IMR-90 (cell line): ENCODE measurements at regions not wholly inside any gene's neighbourhood (a gene's known extent, or its start where the extent isn't known, plus 50 kb on each side); places are given as distances from the start of the nearest gene placed in this dataset.

Source experiments
- ATAC-seq: fragments of 200-7000 bp; cut with Tn5 transposase; 2 replicates; pipeline ENCODE4 v1.9.1; 2020; ENCODE audit warnings: low read depth, mild to moderate bottlenecking, moderate library complexity
- BruUV-seq: library from RNA; stranded (reverse); fragments of 400-500 nt; replicated peaks from 2 replicates; lab custom pipeline; 2021; lab: Mats Ljungman, UMichigan
- CTCF ChIA-PET: fragments of 300-600 bp; formaldehyde crosslinking; extraction: SDS; loops from one replicate; lab custom pipeline; 2021; ENCODE audit warnings: antibody characterized with exemption; lab: Yijun Ruan, JAX
- POLR2A ChIA-PET: fragments of 300-600 bp; sonication (Branson Sonifier 250); formaldehyde crosslinking; loops from one replicate; lab custom pipeline; 2022; ENCODE audit warnings: antibody characterized with exemption; ENCODE audit not compliant: unreplicated experiment; lab: Charles Lee
- DNase-seq: peaks from one replicate; pipeline ENCODE4 v3.0.0; 2013
- H2AFZ ChIP-seq: replicated peaks from 2 replicates; pipeline ENCODE3; 2013; ENCODE audit warnings: low read length, mild to moderate bottlenecking; ENCODE audit not compliant: poor library complexity
- H2AK5ac ChIP-seq: 2 replicates; pipeline ENCODE4 v1.6.1; 2013; ENCODE audit warnings: low read depth, low read length, inconsistent platforms
- H2AK9ac ChIP-seq: replicated peaks from 2 replicates; pipeline ENCODE3; 2013; ENCODE audit warnings: mild to moderate bottlenecking, low read depth, low read length, moderate library complexity; ENCODE audit not compliant: poor library complexity
- H2BK120ac ChIP-seq: 2 replicates; pipeline ENCODE4 v1.6.1; 2013; ENCODE audit warnings: low read depth, low read length, inconsistent platforms
- H2BK15ac ChIP-seq: 3 replicates; pipeline ENCODE4 v1.6.1; 2013; ENCODE audit warnings: low read depth, low read length, inconsistent platforms
- H2BK20ac ChIP-seq: 2 replicates; pipeline ENCODE4 v1.6.1; 2013; ENCODE audit warnings: low read depth, mild to moderate bottlenecking, inconsistent platforms, low read length, moderate library complexity
- H2BK5ac ChIP-seq: 2 replicates; pipeline ENCODE4 v1.6.1; 2013; ENCODE audit warnings: mild to moderate bottlenecking, low read depth, low read length, inconsistent platforms; ENCODE audit not compliant: poor library complexity, severe bottlenecking
- H3K14ac ChIP-seq: replicated peaks from 2 replicates; pipeline ENCODE4 v1.6.1; 2013; ENCODE audit warnings: low read depth, low read length, inconsistent platforms
- H3K18ac ChIP-seq: 2 replicates; pipeline ENCODE4 v1.6.1; 2013; ENCODE audit warnings: low read depth, low read length, control low read depth
- H3K23ac ChIP-seq: 2 replicates; pipeline ENCODE4 v1.6.1; 2013; ENCODE audit warnings: low read depth, low read length, inconsistent platforms
- H3K27ac ChIP-seq: 2 replicates; pipeline ENCODE4 v1.5.1; 2013; ENCODE audit warnings: mild to moderate bottlenecking, control low read depth, low read length; ENCODE audit not compliant: insufficient read depth
- H3K27me3 ChIP-seq: 2 replicates; pipeline ENCODE4 v1.6.1; 2013; ENCODE audit warnings: low read length; ENCODE audit not compliant: control insufficient read depth, insufficient read depth
- H3K36me3 ChIP-seq: 2 replicates; pipeline ENCODE4 v1.6.1; 2013; ENCODE audit warnings: low read length, mixed read lengths; ENCODE audit not compliant: control insufficient read depth, insufficient read depth
- H3K4ac ChIP-seq: 2 replicates; pipeline ENCODE4 v1.6.1; 2013; ENCODE audit warnings: low read depth, low read length, inconsistent platforms
- H3K4me1 ChIP-seq: 2 replicates; pipeline ENCODE4 v1.6.1; 2013; ENCODE audit warnings: low read length, mixed read lengths; ENCODE audit not compliant: control insufficient read depth, insufficient read depth
- H3K4me2 ChIP-seq: 2 replicates; pipeline ENCODE4 v1.6.1; 2013; ENCODE audit warnings: low read depth, mild to moderate bottlenecking, control low read depth, low read length, moderate library complexity
- H3K4me3 ChIP-seq: 2 replicates; pipeline ENCODE4 v1.5.1; 2013; ENCODE audit warnings: low read depth, mild to moderate bottlenecking, control low read depth, low read length, moderate library complexity; ENCODE audit not compliant: insufficient read depth
- H3K56ac ChIP-seq: 2 replicates; pipeline ENCODE4 v1.6.1; 2013; ENCODE audit warnings: low read length, inconsistent platforms; ENCODE audit not compliant: insufficient read depth; ENCODE audit errors: extremely low read depth
- H3K79me1 ChIP-seq, 2 experiments: 2 replicates each; pipeline ENCODE4 v1.6.1; 2013; ENCODE audit warnings: low read length in 2 of 2, inconsistent platforms in 1 of 2, low read depth in 1 of 2
- H3K9ac ChIP-seq: 2 replicates; pipeline ENCODE4 v1.6.1; 2013; ENCODE audit warnings: low read depth, low read length, control low read depth
- H3K9me1 ChIP-seq: 2 replicates; pipeline ENCODE4 v1.6.1; 2013; ENCODE audit warnings: low read length, inconsistent platforms; ENCODE audit not compliant: insufficient read depth
- H3K9me3 ChIP-seq: 2 replicates; pipeline ENCODE4 v1.6.1; 2013; ENCODE audit warnings: low read length; ENCODE audit not compliant: control insufficient read depth, insufficient read depth
- H4K20me1 ChIP-seq: 2 replicates; pipeline ENCODE4 v1.6.1; 2013; ENCODE audit warnings: low read length, inconsistent platforms; ENCODE audit not compliant: insufficient read depth
- H4K5ac ChIP-seq: 2 replicates; pipeline ENCODE4 v1.6.1; 2013; ENCODE audit warnings: mild to moderate bottlenecking, low read depth, low read length, control low read depth
- H4K8ac ChIP-seq, 2 experiments: 2 replicates each; pipeline ENCODE4 v1.6.1; 2013; ENCODE audit warnings: low read depth in 2 of 2, low read length in 2 of 2, control low read depth in 1 of 2, inconsistent platforms in 1 of 2
- H4K91ac ChIP-seq: 2 replicates; pipeline ENCODE4 v1.6.1; 2013; ENCODE audit warnings: low read depth, low read length, inconsistent platforms; ENCODE audit not compliant: insufficient read depth
- BHLHE40 ChIP-seq: fragments of 150-350 bp; IDR thresholded peaks from 2 replicates; pipeline ENCODE4 v1.6.1; 2016; ENCODE audit warnings: mild to moderate bottlenecking, low read depth, low read length
- CEBPB ChIP-seq: IDR thresholded peaks from 2 replicates; pipeline ENCODE4 v1.6.1; 2012; ENCODE audit warnings: low read depth, low read length, improper control_type of control experiment
- CHD1 ChIP-seq: IDR thresholded peaks from 2 replicates; pipeline ENCODE4 v1.6.1; 2012; ENCODE audit warnings: low read depth, low read length, improper control_type of control experiment
- FOS ChIP-seq: fragments of 150-350 bp; IDR thresholded peaks from 2 replicates; pipeline ENCODE4 v1.6.1; 2016; ENCODE audit warnings: low read depth, low read length
- MAZ ChIP-seq: IDR thresholded peaks from 2 replicates; pipeline ENCODE4 v1.6.1; 2012; ENCODE audit warnings: low read depth, mild to moderate bottlenecking, low read length, improper control_type of control experiment, moderate library complexity, borderline replicate concordance
- MXI1 ChIP-seq: IDR thresholded peaks from 2 replicates; pipeline ENCODE4 v1.6.1; 2012; ENCODE audit warnings: low read depth, mild to moderate bottlenecking, low read length, moderate library complexity, borderline replicate concordance
- NFE2L2 ChIP-seq: fragments of 150-350 bp; IDR thresholded peaks from 2 replicates; pipeline ENCODE4 v1.6.1; 2016; ENCODE audit warnings: low read depth, mild to moderate bottlenecking, low read length
- POLR2A ChIP-seq: IDR thresholded peaks from 2 replicates; pipeline ENCODE4 v1.6.1; 2012; ENCODE audit warnings: mild to moderate bottlenecking, low read depth, low read length
- RCOR1 ChIP-seq: IDR thresholded peaks from 2 replicates; pipeline ENCODE4 v1.6.1; 2012; ENCODE audit warnings: mild to moderate bottlenecking, low read length, improper control_type of control experiment; ENCODE audit not compliant: insufficient replicate concordance
- RFX5 ChIP-seq: IDR thresholded peaks from 2 replicates; pipeline ENCODE4 v1.8.0; 2012; ENCODE audit warnings: low read depth, mild to moderate bottlenecking, low read length, moderate library complexity
- USF2 ChIP-seq: fragments of 150-350 bp; IDR thresholded peaks from 2 replicates; pipeline ENCODE4 v1.6.1; 2017; ENCODE audit warnings: mild to moderate bottlenecking, antibody characterized with exemption, low read length, low read depth
- WGBS, 2 experiments: methylation state at CpG; one replicate each; pipeline versions ENCODE4 v1.1.5 to v1.1.7; 2013; ENCODE audit warnings: missing lambda C conversion rate in 2 of 2; ENCODE audit not compliant: insufficient read length in 1 of 2; ENCODE audit errors: extremely low coverage in 2 of 2; 5-methylcytosine and 5-hydroxymethylcytosine counted together
- dilution Hi-C: fragments of 300-500 bp; cut with HindIII; formaldehyde crosslinking; loops from one replicate; pipeline ENCODE4 v1.14.3; 2018; ENCODE audit warnings: low sequenced_read_pairs; ENCODE audit not compliant: unreplicated experiment
- in situ Hi-C: fragments of 300-500 bp; cut with MboI; formaldehyde crosslinking; loops from 3 replicates; pipeline ENCODE4 v1.14.3; 2019; ENCODE audit warnings: low sequenced_read_pairs, inconsistent platforms, mixed read lengths
- intact Hi-C: fragments of 100-400 bp; cut with micrococcal nuclease; formaldehyde crosslinking; loops from 2 replicates; pipeline ENCODE4 v1.10.0; 2022
- TF ChIP-seq, protein P1 (sequence below): conservative IDR thresholded peaks from 2 replicates; pipeline ENCODE4 v1.5.1; 2012; ENCODE audit warnings: mild to moderate bottlenecking, low read depth, low read length, improper control_type of control experiment

GRCh38 chr7:32293833-32294232, 196.3 kb downstream of the LSM5 start:
- ATAC-seq = no peak

More at GRCh38 chr7:32293833-32294232, 196.3 kb downstream of the LSM5 start:
- no peak overlapping the region for H2BK15ac ChIP-seq
- peaks cover 13% of the 10 kb centered on the region for H3K27me3 ChIP-seq
- ChIA-PET CTCF (no interaction called here), POLR2A (no interaction called here)
- no peaks in the 10 kb centered on the region for H4K20me1 ChIP-seq
- H4K5ac ChIP-seq = no peak overlapping the region
- H3K23ac ChIP-seq = no peak overlapping the region
- H3K9ac ChIP-seq = no peak overlapping the region
- dilution Hi-C loops = no loop called here
- no peak overlapping the region for H3K27ac ChIP-seq
- H3K4me1 ChIP-seq = no peaks in the 10 kb centered on the region
- H3K4me2 ChIP-seq = no peak overlapping the region
- H2BK20ac ChIP-seq = no peak overlapping the region
- H2AK9ac ChIP-seq = no peak overlapping the region
- H2BK5ac ChIP-seq = no peak overlapping the region
- in situ Hi-C loops = no loop called here
- no peak overlapping the region for H3K56ac ChIP-seq
- no peak for DNase-seq
- WGBS, 2 experiments = 33% methylated on average over 1 of the region's 5 CpGs; no CpG with 5 or more reads in 1 of the 2 experiments
- no peaks in the 10 kb centered on the region for H3K36me3 ChIP-seq
- H3K14ac ChIP-seq = no peak overlapping the region
- no peak overlapping the region for H4K8ac ChIP-seq
- H4K91ac ChIP-seq = no peak overlapping the region
- H3K18ac ChIP-seq = no peak overlapping the region
- BruUV-seq = no TSS peak
- intact Hi-C loops = no loop called here
- H2AK5ac ChIP-seq = no peak overlapping the region
- TF ChIP-seq POLR2A (no peak), MXI1 (no peak), RFX5 (no peak), NFE2L2 (no peak), CEBPB (no peak), BHLHE40 (no peak), RCOR1 (no peak), CHD1 (no peak), FOS (no peak), USF2 (no peak), MAZ (no peak)
- TF ChIP-seq, protein P1, sequence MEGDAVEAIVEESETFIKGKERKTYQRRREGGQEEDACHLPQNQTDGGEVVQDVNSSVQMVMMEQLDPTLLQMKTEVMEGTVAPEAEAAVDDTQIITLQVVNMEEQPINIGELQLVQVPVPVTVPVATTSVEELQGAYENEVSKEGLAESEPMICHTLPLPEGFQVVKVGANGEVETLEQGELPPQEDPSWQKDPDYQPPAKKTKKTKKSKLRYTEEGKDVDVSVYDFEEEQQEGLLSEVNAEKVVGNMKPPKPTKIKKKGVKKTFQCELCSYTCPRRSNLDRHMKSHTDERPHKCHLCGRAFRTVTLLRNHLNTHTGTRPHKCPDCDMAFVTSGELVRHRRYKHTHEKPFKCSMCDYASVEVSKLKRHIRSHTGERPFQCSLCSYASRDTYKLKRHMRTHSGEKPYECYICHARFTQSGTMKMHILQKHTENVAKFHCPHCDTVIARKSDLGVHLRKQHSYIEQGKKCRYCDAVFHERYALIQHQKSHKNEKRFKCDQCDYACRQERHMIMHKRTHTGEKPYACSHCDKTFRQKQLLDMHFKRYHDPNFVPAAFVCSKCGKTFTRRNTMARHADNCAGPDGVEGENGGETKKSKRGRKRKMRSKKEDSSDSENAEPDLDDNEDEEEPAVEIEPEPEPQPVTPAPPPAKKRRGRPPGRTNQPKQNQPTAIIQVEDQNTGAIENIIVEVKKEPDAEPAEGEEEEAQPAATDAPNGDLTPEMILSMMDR = no peak
- no peak overlapping the region for H3K4me3 ChIP-seq
- H2AFZ ChIP-seq = no peak overlapping the region
- no peaks in the 10 kb centered on the region for H3K9me3 ChIP-seq
- H3K79me1 ChIP-seq = no peaks in the 10 kb centered on the region
- no peak overlapping the region for H3K4ac ChIP-seq
- H2BK120ac ChIP-seq = no peak overlapping the region
- H3K9me1 ChIP-seq = no peaks in the 10 kb centered on the region
